HS-27A (cell line): ENCODE measurements at regions not wholly inside any gene's neighbourhood (a gene's known extent, or its start where the extent isn't known, plus 50 kb on each side); places are given as distances from the start of the nearest gene placed in this dataset.
"Not testable (repeated sequence)": the region's sequence is repeated elsewhere in the genome, so short reads cannot be mapped to it uniquely, and the experiment has no call there.

Source experiments
- DNase-seq: peaks from one replicate; pipeline ENCODE4 v3.0.0-alpha.2; 2012; ENCODE audit warnings: low read depth, missing footprints

- DNase-seq = no peak
Measured at GRCh38 chr20:48231253-48231930, 446.1 kb upstream of the SULF2 start.

GRCh38 chr20:48230216-48230615, 444.9 kb upstream of the SULF2 start:
- DNase-seq = no peak

- no peak for DNase-seq
Measured at GRCh38 chr20:48227381-48227780, 442.1 kb upstream of the SULF2 start.

GRCh38 chr20:48226642-48227041, 441.4 kb upstream of the SULF2 start:
- no peak for DNase-seq

GRCh38 chr20:48224533-48225050, 439.3 kb upstream of the SULF2 start:
- DNase-seq = no peak

- DNase-seq = no peak
Measured at GRCh38 chr20:48223715-48224114, 438.4 kb upstream of the SULF2 start.

- no peak for DNase-seq
Measured at GRCh38 chr20:48222595-48223180, 437.4 kb upstream of the SULF2 start.

- DNase-seq = no peak
Measured at GRCh38 chr20:48220033-48220633, 434.9 kb upstream of the SULF2 start.

- no peak for DNase-seq
Measured at GRCh38 chr20:48219306-48219705, 434.0 kb upstream of the SULF2 start.

- no peak for DNase-seq
Measured at GRCh38 chr20:48217190-48217589, 431.9 kb upstream of the SULF2 start.

GRCh38 chr20:48215536-48215935, 430.3 kb upstream of the SULF2 start:
- no peak for DNase-seq

- no peak for DNase-seq
Measured at GRCh38 chr20:48214601-48215000, 429.3 kb upstream of the SULF2 start.

GRCh38 chr20:48213635-48214034, 428.4 kb upstream of the SULF2 start:
- not testable (repeated sequence) for DNase-seq

- no peak for DNase-seq
Measured at GRCh38 chr20:48212806-48213509, 427.7 kb upstream of the SULF2 start.

GRCh38 chr20:48211847-48212246, 426.6 kb upstream of the SULF2 start:
- no peak for DNase-seq

- no peak for DNase-seq
Measured at GRCh38 chr20:48211238-48211637, 426.0 kb upstream of the SULF2 start.

GRCh38 chr20:48210111-48211027, 425.1 kb upstream of the SULF2 start:
- DNase-seq = no peak

- DNase-seq = no peak
Measured at GRCh38 chr20:48209102-48209501, 423.8 kb upstream of the SULF2 start.

- no peak for DNase-seq
Measured at GRCh38 chr20:48208176-48208575, 422.9 kb upstream of the SULF2 start.

GRCh38 chr20:48207505-48207904, 422.2 kb upstream of the SULF2 start:
- DNase-seq = no peak

GRCh38 chr20:48205786-48206185, 420.5 kb upstream of the SULF2 start:
- no peak for DNase-seq
